PC-9 (cell line): ENCODE measurements at regions not wholly inside any gene's neighbourhood (a gene's known extent, or its start where the extent isn't known, plus 50 kb on each side); places are given as distances from the start of the nearest gene placed in this dataset.

ENCODE experiments used
- BruUV-seq: library from RNA; stranded (reverse); fragments of 400-500 nt; replicated peaks from 2 replicates; lab custom pipeline; 2021; lab: Mats Ljungman, UMichigan
- CTCF ChIA-PET: fragments of 300-600 bp; sonication (Branson Sonifier 250); formaldehyde crosslinking; loops from one replicate; lab custom pipeline; 2022; ENCODE audit warnings: antibody characterized with exemption; lab: Charles Lee
- POLR2A ChIA-PET: fragments of 300-600 bp; sonication (Branson Sonifier 250); formaldehyde crosslinking; loops from one replicate; lab custom pipeline; 2022; ENCODE audit warnings: antibody characterized with exemption; ENCODE audit not compliant: unreplicated experiment; lab: Charles Lee
- DNase-seq, 2 experiments: peaks; one replicate each; pipeline versions ENCODE4 v3.0.0 to v3.0.0-alpha.2; 2015 to 2022; ENCODE audit warnings: mixed read lengths in 1 of 2
- H2AFZ ChIP-seq: fragments of 200-600 bp; sonication (generic); 2 replicates; pipeline ENCODE4 v1.8.1; 2017; ENCODE audit warnings: antibody characterized with exemption
- H3F3A ChIP-seq: fragments of 200-600 bp; sonication (generic); 2 replicates; pipeline ENCODE4 v1.8.1; 2017; ENCODE audit warnings: antibody characterized with exemption, mild to moderate bottlenecking, low read depth; ENCODE audit not compliant: insufficient read depth
- H3K27ac ChIP-seq: fragments of 200-600 bp; sonication (generic); 2 replicates; pipeline ENCODE4 v1.6.1; 2016; ENCODE audit warnings: mixed run types
- H3K27me3 ChIP-seq: fragments of 200-600 bp; sonication (generic); 2 replicates; pipeline ENCODE4 v1.6.1; 2016; ENCODE audit warnings: low read depth, mixed run types; ENCODE audit not compliant: insufficient read depth
- H3K36me3 ChIP-seq: fragments of 200-600 bp; sonication (generic); 2 replicates; pipeline ENCODE4 v1.6.1; 2016; ENCODE audit warnings: low read depth, mixed run types
- H3K4me1 ChIP-seq: fragments of 200-600 bp; sonication (generic); replicated peaks from 2 replicates; pipeline ENCODE4 v1.6.1; 2016; ENCODE audit warnings: mixed run types; ENCODE audit not compliant: insufficient read depth
- H3K4me2 ChIP-seq: fragments of 200-600 bp; sonication (generic); 2 replicates; pipeline ENCODE4 v1.6.1; 2017; ENCODE audit warnings: mixed run types
- H3K4me3 ChIP-seq: fragments of 200-600 bp; sonication (generic); 2 replicates; pipeline ENCODE4 v1.6.1; 2016; ENCODE audit warnings: mixed run types
- H3K79me2 ChIP-seq: fragments of 200-600 bp; sonication (generic); 2 replicates; pipeline ENCODE4 v1.6.1; 2017; ENCODE audit warnings: low read depth, mixed run types
- H3K9me2 ChIP-seq: fragments of 200-600 bp; sonication (generic); 2 replicates; pipeline ENCODE4 v1.8.1; 2017; ENCODE audit warnings: mild to moderate bottlenecking; ENCODE audit not compliant: insufficient read depth
- H3K9me3 ChIP-seq: fragments of 200-600 bp; sonication (generic); 2 replicates; pipeline ENCODE4 v1.8.1; 2016; ENCODE audit warnings: low read depth; ENCODE audit not compliant: insufficient read depth
- H4K20me1 ChIP-seq: fragments of 200-600 bp; sonication (generic); 2 replicates; pipeline ENCODE4 v1.8.1; 2017; ENCODE audit not compliant: insufficient read depth
- CTCF ChIP-seq: fragments of 200-600 bp; sonication (generic); conservative IDR thresholded peaks from 2 replicates; pipeline ENCODE4 v1.6.1; 2017; ENCODE audit warnings: mixed run types, antibody characterized with exemption, mild to moderate bottlenecking, moderate library complexity
- EZH2 ChIP-seq: fragments of 200-600 bp; sonication (generic); IDR thresholded peaks from 2 replicates; pipeline ENCODE4 v1.8.0; 2017; ENCODE audit warnings: antibody characterized with exemption, low read depth
- intact Hi-C: fragments of 100-400 bp; cut with micrococcal nuclease; formaldehyde crosslinking; loops from one replicate; pipeline ENCODE4 v1.10.0; 2022; ENCODE audit not compliant: unreplicated experiment

- no peak overlapping the region for H3K4me3 ChIP-seq
Observed at GRCh38 chr19:32105527-32106310, 239.7 kb upstream of the ZNF507 start.

GRCh38 chr19:32122258-32122657, 223.2 kb upstream of the ZNF507 start:
- H3K9me3 ChIP-seq: no peaks in the 10 kb centered on the region
- no peaks in the 10 kb centered on the region for H4K20me1 ChIP-seq
- H3K9me2 ChIP-seq: no peaks in the 10 kb centered on the region
- H3K27me3 ChIP-seq: peaks cover 38% of the 10 kb centered on the region
- no peaks in the 10 kb centered on the region for H3K79me2 ChIP-seq
- DNase-seq: no peak
- TF ChIP-seq EZH2: no peak
- TF ChIP-seq CTCF: no peak
- H2AFZ ChIP-seq: no peak overlapping the region
- H3F3A ChIP-seq: no peaks in the 10 kb centered on the region
- no peak overlapping the region for H3K4me2 ChIP-seq
- no peak overlapping the region for H3K4me3 ChIP-seq
- H3K27ac ChIP-seq: no peak overlapping the region
- H3K4me1 ChIP-seq: no peaks in the 10 kb centered on the region
- CTCF ChIA-PET: no interaction called here
- no peaks in the 10 kb centered on the region for H3K36me3 ChIP-seq
- intact Hi-C loops: no loop called here
- BruUV-seq: no TSS peak
- POLR2A ChIA-PET: no interaction called here

More at GRCh38 chr19:32105527-32106310, 239.7 kb upstream of the ZNF507 start:
- Histone ChIP-seq H3K27me3 (peaks cover 66% of the 10 kb centered on the region), H3K36me3 (no peaks in the 10 kb centered on the region), H3K9me3 (no peaks in the 10 kb centered on the region), H3K4me1 (no peaks in the 10 kb centered on the region), H3K4me2 (no peak overlapping the region), H2AFZ (no peak overlapping the region), H3K79me2 (no peaks in the 10 kb centered on the region), H3F3A (no peaks in the 10 kb centered on the region), H3K9me2 (no peaks in the 10 kb centered on the region), H4K20me1 (no peaks in the 10 kb centered on the region), H3K27ac (no peak overlapping the region)
- ChIA-PET CTCF (no interaction called here), POLR2A (no interaction called here)
- intact Hi-C loops: no loop called here
- TF ChIP-seq EZH2 (no peak), CTCF (no peak)
- DNase-seq: no peak
- no TSS peak for BruUV-seq

- CTCF ChIA-PET: no interaction called here
- Histone ChIP-seq H3K27me3 (peaks cover 38% of the 10 kb centered on the region), H3K79me2 (no peaks in the 10 kb centered on the region), H3K27ac (no peak overlapping the region), H3K4me2 (no peak overlapping the region), H3K9me3 (no peaks in the 10 kb centered on the region), H3K9me2 (no peaks in the 10 kb centered on the region), H3K36me3 (no peaks in the 10 kb centered on the region), H3F3A (no peaks in the 10 kb centered on the region), H3K4me3 (no peak overlapping the region), H4K20me1 (no peaks in the 10 kb centered on the region), H3K4me1 (no peaks in the 10 kb centered on the region), H2AFZ (no peak overlapping the region)
- DNase-seq: no peak
- no TSS peak for BruUV-seq
- intact Hi-C loops: no loop called here
- TF ChIP-seq EZH2: no peak
- TF ChIP-seq CTCF: no peak
- POLR2A ChIA-PET: no interaction called here
Observed at GRCh38 chr19:32123355-32123940, 222.0 kb upstream of the ZNF507 start.
